ENCODE measurements at regions not wholly inside any gene's neighbourhood (a gene's known extent, or its start where the extent isn't known, plus 50 kb on each side); places are given as distances from the start of the nearest gene placed in this dataset.

DNA sequence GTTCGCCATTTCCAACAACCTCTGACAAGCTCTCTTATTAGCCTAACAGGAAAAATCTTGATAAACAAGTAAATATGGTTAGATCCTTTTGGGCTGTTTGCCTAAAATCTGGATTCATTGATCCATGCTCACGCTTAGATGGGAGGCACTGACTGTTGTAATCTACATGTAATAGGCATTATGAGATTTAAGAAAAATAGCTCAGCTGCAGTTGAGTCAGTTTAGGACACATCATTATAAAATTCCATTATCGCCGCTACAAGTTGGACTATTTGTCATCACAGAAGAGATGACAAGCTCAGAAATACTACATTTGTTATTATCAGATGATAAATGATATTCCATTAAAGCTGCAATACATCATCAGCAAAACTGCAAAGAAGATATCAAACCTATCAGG is 524.0 kb downstream of the TOX3 start:
- Histone ChIP-seq H3K36me3 (ENCODE audit: control insufficient read depth, insufficient read depth, low read length) (no peaks in the 10 kb centered on the region), H3K9me3 (ENCODE audit: control insufficient read depth in 2 of 2, low read length in 2 of 2) (no peaks in the 10 kb centered on the region), H3K4me1 (ENCODE audit: control insufficient read depth, insufficient read depth, low read length, poor library complexity, severe bottlenecking) (no peaks in the 10 kb centered on the region), H3K27ac (ENCODE audit: insufficient read depth, low read length, poor library complexity, severe bottlenecking) (no peak overlapping the region), H3K27me3 (ENCODE audit: control insufficient read depth, insufficient read depth, low read length) (no peaks in the 10 kb centered on the region), H3K4me3 (ENCODE audit: low read depth, low read length) (no peak overlapping the region)
- ATAC-seq (ENCODE audit: low read depth in 2 of 2) (no peak), DNase-seq (no peak)
- Mint-ChIP-seq H3K27me3 (no peaks in the 10 kb centered on the region), H3K9me3 (peaks cover 0 to 17% (median 6%) of the 10 kb centered on the region in 7 donors), H3K27ac (peak overlapping the region in 1 of 3 donors; percentile 7), H3K36me3 (no peaks in the 10 kb centered on the region), H3K4me3 (no peak overlapping the region), H3K4me1 (no peaks in the 10 kb centered on the region)

DNA sequence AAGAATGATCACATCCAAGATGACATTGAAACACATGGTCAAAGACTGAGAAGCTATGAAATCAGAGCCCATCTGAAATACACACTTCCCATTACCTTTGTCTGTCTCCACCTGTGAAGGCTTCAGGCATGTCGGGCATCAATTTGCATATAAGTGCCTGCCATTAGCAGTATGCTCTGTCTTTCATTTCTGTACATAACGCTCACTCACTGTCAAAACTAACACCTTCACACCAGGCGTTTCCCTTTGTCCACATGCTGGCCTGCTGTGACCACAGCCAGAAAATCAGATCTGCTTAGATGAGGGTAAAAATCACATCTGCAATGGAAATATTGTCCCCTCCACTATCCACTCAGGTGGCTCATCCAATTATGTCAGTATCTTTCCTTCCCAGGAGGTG is 524.8 kb downstream of the TOX3 start:
- peaks cover 0 to 21% (median 6%) of the 10 kb centered on the region in 7 donors for H3K9me3 Mint-ChIP-seq

GRCh38 chr16:52016387-52016786 is 530.6 kb downstream of the TOX3 start:
- no peak for DNase-seq
- no peaks in the 10 kb centered on the region for H3K27me3 Mint-ChIP-seq
- H3K36me3 Mint-ChIP-seq, result no peaks in the 10 kb centered on the region
- H3K27me3 ChIP-seq (ENCODE audit: control insufficient read depth, insufficient read depth, low read length), result no peaks in the 10 kb centered on the region
- no peak for ATAC-seq (ENCODE audit: low read depth in 2 of 2)
- H3K9me3 ChIP-seq (ENCODE audit: control insufficient read depth in 2 of 2, low read length in 2 of 2), result peaks cover 0 to 6% of the 10 kb centered on the region in 2 experiments
- no peaks in the 10 kb centered on the region for H3K36me3 ChIP-seq (ENCODE audit: control insufficient read depth, insufficient read depth, low read length)
- no peak overlapping the region for H3K27ac Mint-ChIP-seq
- H3K27ac ChIP-seq (ENCODE audit: insufficient read depth, low read length, poor library complexity, severe bottlenecking), result no peak overlapping the region
- H3K9me3 Mint-ChIP-seq, result peaks cover 0 to 33% (median 7%) of the 10 kb centered on the region in 7 donors
- no peak overlapping the region for H3K4me3 ChIP-seq (ENCODE audit: low read depth, low read length)
- no peaks in the 10 kb centered on the region for H3K4me1 ChIP-seq (ENCODE audit: control insufficient read depth, insufficient read depth, low read length, poor library complexity, severe bottlenecking)
- H3K4me1 Mint-ChIP-seq, result no peaks in the 10 kb centered on the region
- no peak overlapping the region for H3K4me3 Mint-ChIP-seq

More for the DNA sequence above, 524.8 kb downstream of the TOX3 start:
- Mint-ChIP-seq H3K4me3 (no peak overlapping the region), H3K36me3 (no peaks in the 10 kb centered on the region), H3K27me3 (no peaks in the 10 kb centered on the region), H3K27ac (no peak overlapping the region), H3K4me1 (no peaks in the 10 kb centered on the region)
- H3K4me3 ChIP-seq (ENCODE audit: low read depth, low read length), result no peak overlapping the region
- ATAC-seq (ENCODE audit: low read depth in 2 of 2), result no peak
- DNase-seq, result no peak
- H3K9me3 ChIP-seq (ENCODE audit: control insufficient read depth in 2 of 2, low read length in 2 of 2), result no peaks in the 10 kb centered on the region
- H3K27me3 ChIP-seq (ENCODE audit: control insufficient read depth, insufficient read depth, low read length), result no peaks in the 10 kb centered on the region
- no peaks in the 10 kb centered on the region for H3K4me1 ChIP-seq (ENCODE audit: control insufficient read depth, insufficient read depth, low read length, poor library complexity, severe bottlenecking)
- no peak overlapping the region for H3K27ac ChIP-seq (ENCODE audit: insufficient read depth, low read length, poor library complexity, severe bottlenecking)
- H3K36me3 ChIP-seq (ENCODE audit: control insufficient read depth, insufficient read depth, low read length), result no peaks in the 10 kb centered on the region

DNA sequence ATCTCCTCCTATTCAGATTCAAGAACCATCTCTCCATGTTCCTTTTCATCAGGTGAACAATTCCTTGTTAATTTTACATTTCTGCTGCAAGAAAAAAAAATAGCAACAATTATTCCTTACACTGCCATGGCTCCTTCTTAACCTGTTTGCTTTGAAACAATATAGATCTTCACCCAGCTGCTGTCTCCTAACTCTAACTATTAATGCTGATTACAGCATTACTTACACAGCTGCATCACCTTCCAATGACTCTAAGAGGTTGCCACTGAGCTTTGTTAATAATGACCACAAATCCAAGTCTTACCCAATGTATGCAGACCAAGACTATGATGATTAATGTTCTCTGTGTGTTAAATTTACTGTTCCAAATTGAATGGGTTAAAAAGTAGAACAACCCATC is 541.4 kb downstream of the TOX3 start:
- no peaks in the 10 kb centered on the region for H3K27me3 Mint-ChIP-seq
- no peak overlapping the region for H3K27ac ChIP-seq (ENCODE audit: insufficient read depth, low read length, poor library complexity, severe bottlenecking)
- H3K9me3 ChIP-seq (ENCODE audit: control insufficient read depth in 2 of 2, low read length in 2 of 2), result no peaks in the 10 kb centered on the region
- no peaks in the 10 kb centered on the region for H3K4me1 ChIP-seq (ENCODE audit: control insufficient read depth, insufficient read depth, low read length, poor library complexity, severe bottlenecking)
- H3K9me3 Mint-ChIP-seq, result peaks cover 0 to 6% (median under 1%) of the 10 kb centered on the region in 7 donors
- H3K4me3 ChIP-seq (ENCODE audit: low read depth, low read length), result no peak overlapping the region
- H3K36me3 Mint-ChIP-seq, result no peaks in the 10 kb centered on the region
- no peak for ATAC-seq (ENCODE audit: low read depth in 2 of 2)
- H3K36me3 ChIP-seq (ENCODE audit: control insufficient read depth, insufficient read depth, low read length), result no peaks in the 10 kb centered on the region
- no peak overlapping the region for H3K27ac Mint-ChIP-seq
- no peak overlapping the region for H3K4me3 Mint-ChIP-seq
- no peaks in the 10 kb centered on the region for H3K27me3 ChIP-seq (ENCODE audit: control insufficient read depth, insufficient read depth, low read length)
- DNase-seq, result no peak
- no peaks in the 10 kb centered on the region for H3K4me1 Mint-ChIP-seq

GRCh38 chr16:52004343-52004742 is 542.6 kb downstream of the TOX3 start:
- H3K9me3 ChIP-seq (ENCODE audit: control insufficient read depth in 2 of 2, low read length in 2 of 2), result no peaks in the 10 kb centered on the region
- no peaks in the 10 kb centered on the region for H3K36me3 Mint-ChIP-seq

DNA sequence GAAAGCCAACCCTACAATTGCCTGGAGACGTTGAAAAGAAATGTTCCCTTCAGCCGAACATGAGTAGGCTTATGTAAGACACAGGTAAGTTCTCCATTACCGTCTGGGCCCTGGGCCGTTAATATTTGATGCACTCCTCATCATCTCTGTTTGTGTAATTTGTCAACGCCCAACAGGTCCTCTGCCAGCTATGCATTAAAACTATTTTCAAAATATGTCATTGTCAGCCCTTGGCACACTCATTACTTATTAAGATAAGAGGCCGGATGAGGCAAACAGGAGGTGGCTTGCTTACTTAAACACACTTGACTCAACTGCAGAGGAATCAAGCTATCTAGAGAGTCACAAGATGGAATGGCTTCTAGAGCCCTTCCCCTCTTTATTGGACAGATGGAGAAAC is 544.9 kb downstream of the TOX3 start:
- ATAC-seq (ENCODE audit: low read depth in 2 of 2) (no peak), DNase-seq (no peak)
- Mint-ChIP-seq H3K4me3 (no peak overlapping the region), H3K9me3 (peaks cover 0 to 7% (median 6%) of the 10 kb centered on the region in 7 donors), H3K4me1 (no peaks in the 10 kb centered on the region), H3K27me3 (no peaks in the 10 kb centered on the region), H3K36me3 (no peaks in the 10 kb centered on the region), H3K27ac (no peak overlapping the region)
- H3K9me3 ChIP-seq (ENCODE audit: control insufficient read depth in 2 of 2, low read length in 2 of 2), result no peaks in the 10 kb centered on the region
- H3K36me3 ChIP-seq (ENCODE audit: control insufficient read depth, insufficient read depth, low read length), result no peaks in the 10 kb centered on the region
- H3K27ac ChIP-seq (ENCODE audit: insufficient read depth, low read length, poor library complexity, severe bottlenecking), result no peak overlapping the region
- no peaks in the 10 kb centered on the region for H3K27me3 ChIP-seq (ENCODE audit: control insufficient read depth, insufficient read depth, low read length)
- no peaks in the 10 kb centered on the region for H3K4me1 ChIP-seq (ENCODE audit: control insufficient read depth, insufficient read depth, low read length, poor library complexity, severe bottlenecking)
- H3K4me3 ChIP-seq (ENCODE audit: low read depth, low read length), result no peak overlapping the region

More at GRCh38 chr16:52004343-52004742, 542.6 kb downstream of the TOX3 start:
- DNase-seq (no peak), ATAC-seq (ENCODE audit: low read depth in 2 of 2) (no peak)
- H3K27ac Mint-ChIP-seq, result no peak overlapping the region
- H3K27me3 Mint-ChIP-seq, result no peaks in the 10 kb centered on the region
- Histone ChIP-seq H3K27me3 (ENCODE audit: control insufficient read depth, insufficient read depth, low read length) (no peaks in the 10 kb centered on the region), H3K4me1 (ENCODE audit: control insufficient read depth, insufficient read depth, low read length, poor library complexity, severe bottlenecking) (no peaks in the 10 kb centered on the region), H3K36me3 (ENCODE audit: control insufficient read depth, insufficient read depth, low read length) (no peaks in the 10 kb centered on the region), H3K27ac (ENCODE audit: insufficient read depth, low read length, poor library complexity, severe bottlenecking) (no peak overlapping the region), H3K4me3 (ENCODE audit: low read depth, low read length) (no peak overlapping the region)
- H3K4me1 Mint-ChIP-seq, result no peaks in the 10 kb centered on the region
- H3K4me3 Mint-ChIP-seq, result no peak overlapping the region
- H3K9me3 Mint-ChIP-seq, result peaks cover 0 to 5% (median 3%) of the 10 kb centered on the region in 7 donors

DNA sequence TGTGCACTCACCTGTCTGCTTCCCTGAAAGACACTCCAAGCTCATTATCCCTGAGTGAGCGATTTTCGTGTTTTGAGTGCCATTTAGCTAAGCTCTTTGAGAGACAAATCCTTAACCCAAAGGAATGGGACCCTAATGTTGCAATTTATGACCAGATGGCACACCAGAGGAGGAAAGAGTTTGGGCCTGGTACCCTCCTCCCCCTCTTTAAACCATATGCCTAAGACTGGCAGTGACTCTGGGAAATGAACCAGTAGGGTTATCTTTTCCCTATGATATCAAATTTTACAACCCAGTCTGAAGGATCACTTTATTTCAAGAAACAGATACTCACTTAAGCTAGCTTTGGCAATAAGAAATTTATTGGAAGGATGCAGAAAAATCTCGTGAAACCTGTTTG is 550.4 kb downstream of the TOX3 start:
- no peaks in the 10 kb centered on the region for H3K36me3 Mint-ChIP-seq
- H3K4me3 Mint-ChIP-seq, result no peak overlapping the region
- H3K9me3 Mint-ChIP-seq, result peaks cover 0 to 16% (median 5%) of the 10 kb centered on the region in 7 donors
- no peak overlapping the region for H3K27ac Mint-ChIP-seq
- DNase-seq (no peak), ATAC-seq (ENCODE audit: low read depth in 2 of 2) (no peak)
- no peaks in the 10 kb centered on the region for H3K27me3 Mint-ChIP-seq
- H3K4me1 Mint-ChIP-seq, result no peaks in the 10 kb centered on the region
- Histone ChIP-seq H3K27me3 (ENCODE audit: control insufficient read depth, insufficient read depth, low read length) (no peaks in the 10 kb centered on the region), H3K9me3 (ENCODE audit: control insufficient read depth in 2 of 2, low read length in 2 of 2) (no peaks in the 10 kb centered on the region), H3K4me3 (ENCODE audit: low read depth, low read length) (no peak overlapping the region), H3K4me1 (ENCODE audit: control insufficient read depth, insufficient read depth, low read length, poor library complexity, severe bottlenecking) (no peaks in the 10 kb centered on the region), H3K27ac (ENCODE audit: insufficient read depth, low read length, poor library complexity, severe bottlenecking) (no peak overlapping the region), H3K36me3 (ENCODE audit: control insufficient read depth, insufficient read depth, low read length) (no peaks in the 10 kb centered on the region)

GRCh38 chr16:51994597-51994996 is 552.3 kb downstream of the TOX3 start:
- Histone ChIP-seq H3K27ac (ENCODE audit: insufficient read depth, low read length, poor library complexity, severe bottlenecking) (no peak overlapping the region), H3K4me3 (ENCODE audit: low read depth, low read length) (no peak overlapping the region), H3K9me3 (ENCODE audit: control insufficient read depth in 2 of 2, low read length in 2 of 2) (no peaks in the 10 kb centered on the region), H3K36me3 (ENCODE audit: control insufficient read depth, insufficient read depth, low read length) (no peaks in the 10 kb centered on the region), H3K4me1 (ENCODE audit: control insufficient read depth, insufficient read depth, low read length, poor library complexity, severe bottlenecking) (no peaks in the 10 kb centered on the region), H3K27me3 (ENCODE audit: control insufficient read depth, insufficient read depth, low read length) (no peaks in the 10 kb centered on the region)
- H3K4me3 Mint-ChIP-seq, result no peak overlapping the region
- DNase-seq, result no peak
- H3K9me3 Mint-ChIP-seq, result peaks cover 0 to 23% (median 5%) of the 10 kb centered on the region in 7 donors
- ATAC-seq (ENCODE audit: low read depth in 2 of 2), result no peak
- no peaks in the 10 kb centered on the region for H3K36me3 Mint-ChIP-seq
- no peak overlapping the region for H3K27ac Mint-ChIP-seq
- H3K27me3 Mint-ChIP-seq, result no peaks in the 10 kb centered on the region
- H3K4me1 Mint-ChIP-seq, result no peaks in the 10 kb centered on the region

All from CD4-positive, CD25-positive, alpha-beta regulatory T cell (primary cell).